NCI-H345 treated with DMSO at 0.1 percent for 48 hours (cell line): ENCODE measurements at regions not wholly inside any gene's neighbourhood (a gene's known extent, or its start where the extent isn't known, plus 50 kb on each side); places are given as distances from the start of the nearest gene placed in this dataset.
"Not testable (repeated sequence)": the region's sequence is repeated elsewhere in the genome, so short reads cannot be mapped to it uniquely, and the experiment has no call there.

Experiments
- DNase-seq: peaks from one replicate; lab custom pipeline; 2025; ENCODE audit not compliant: unreplicated experiment; lab: John Stamatoyannopoulos, UW

GRCh38 chr13:50404769-50405168 is 389.5 kb downstream of the KCNRG start:
- DNase-seq = no peak

GRCh38 chr13:50406831-50407230 is 391.6 kb downstream of the KCNRG start:
- DNase-seq = no peak

GRCh38 chr13:50408068-50408467 is 392.8 kb downstream of the KCNRG start:
- DNase-seq = no peak

- no peak for DNase-seq
Measured at GRCh38 chr13:50409220-50409619, 394.0 kb downstream of the KCNRG start.

- no peak for DNase-seq
Measured at GRCh38 chr13:50410921-50411746, 395.9 kb downstream of the KCNRG start.

GRCh38 chr13:50412046-50412617 is 396.9 kb downstream of the KCNRG start:
- no peak for DNase-seq

- no peak for DNase-seq
Measured at GRCh38 chr13:50414640-50415039, 399.4 kb downstream of the KCNRG start.

GRCh38 chr13:50415428-50415827 is 400.2 kb downstream of the KCNRG start:
- DNase-seq = no peak

- no peak for DNase-seq
Measured at GRCh38 chr13:50417597-50417996, 402.4 kb downstream of the KCNRG start.

- no peak for DNase-seq
Measured at GRCh38 chr13:50419331-50419865, 404.2 kb downstream of the KCNRG start.

- no peak for DNase-seq
Measured at GRCh38 chr13:50419896-50420295, 404.7 kb downstream of the KCNRG start.

GRCh38 chr13:50420718-50421472 is 405.7 kb downstream of the KCNRG start:
- no peak for DNase-seq

- no peak for DNase-seq
Measured at GRCh38 chr13:50421473-50422130, 406.4 kb downstream of the KCNRG start.

GRCh38 chr13:50422181-50423148 is 407.2 kb downstream of the KCNRG start:
- DNase-seq = no peak

- no peak for DNase-seq
Measured at GRCh38 chr13:50424993-50425392, 409.7 kb downstream of the KCNRG start.

GRCh38 chr13:50425772-50426171 is 410.5 kb downstream of the KCNRG start:
- no peak for DNase-seq

- no peak for DNase-seq
Measured at GRCh38 chr13:50426927-50427326, 411.7 kb downstream of the KCNRG start.

GRCh38 chr13:50427511-50427910 is 412.3 kb downstream of the KCNRG start:
- not testable (repeated sequence) for DNase-seq

- no peak for DNase-seq
Measured at GRCh38 chr13:50428183-50428877, 413.1 kb downstream of the KCNRG start.
